Endothelial cell (in vitro differentiated cells): ENCODE measurements at regions not wholly inside any gene's neighbourhood (a gene's known extent, or its start where the extent isn't known, plus 50 kb on each side); places are given as distances from the start of the nearest gene placed in this dataset.

Experiments used
- DNase-seq: peaks from one replicate; pipeline ENCODE4 v3.0.0; 2021; ENCODE audit warnings: low spot score
- H3K27ac Mint-ChIP-seq: one replicate; pipeline ENCODE4 v1.8.0; 2021; ENCODE audit warnings: mixed read lengths, inconsistent platforms; ENCODE audit not compliant: unreplicated experiment
- H3K27me3 Mint-ChIP-seq: one replicate; pipeline ENCODE4 v1.8.0; 2021; ENCODE audit warnings: mild to moderate bottlenecking, moderate library complexity, mixed read lengths, inconsistent platforms; ENCODE audit not compliant: unreplicated experiment
- H3K36me3 Mint-ChIP-seq: one replicate; pipeline ENCODE4 v1.8.0; 2021; ENCODE audit warnings: mild to moderate bottlenecking, low read depth, mixed read lengths, inconsistent platforms; ENCODE audit not compliant: unreplicated experiment
- H3K4me1 Mint-ChIP-seq: one replicate; pipeline ENCODE4 v1.8.0; 2021; ENCODE audit warnings: mild to moderate bottlenecking, mixed read lengths, inconsistent platforms; ENCODE audit not compliant: unreplicated experiment
- H3K4me3 Mint-ChIP-seq: one replicate; pipeline ENCODE4 v1.8.0; 2021; ENCODE audit warnings: mild to moderate bottlenecking, mixed read lengths, inconsistent platforms; ENCODE audit not compliant: unreplicated experiment
- H3K9me3 Mint-ChIP-seq: one replicate; pipeline ENCODE4 v1.8.0; 2021; ENCODE audit warnings: mixed read lengths, inconsistent platforms; ENCODE audit not compliant: unreplicated experiment
- TF ChIP-seq, protein P1 (sequence below): fragments of 200-600 bp; sonication (generic); IDR thresholded peaks from one replicate; pipeline ENCODE4 v1.5.0; 2021; ENCODE audit warnings: antibody characterized with exemption; ENCODE audit not compliant: unreplicated experiment

DNA sequence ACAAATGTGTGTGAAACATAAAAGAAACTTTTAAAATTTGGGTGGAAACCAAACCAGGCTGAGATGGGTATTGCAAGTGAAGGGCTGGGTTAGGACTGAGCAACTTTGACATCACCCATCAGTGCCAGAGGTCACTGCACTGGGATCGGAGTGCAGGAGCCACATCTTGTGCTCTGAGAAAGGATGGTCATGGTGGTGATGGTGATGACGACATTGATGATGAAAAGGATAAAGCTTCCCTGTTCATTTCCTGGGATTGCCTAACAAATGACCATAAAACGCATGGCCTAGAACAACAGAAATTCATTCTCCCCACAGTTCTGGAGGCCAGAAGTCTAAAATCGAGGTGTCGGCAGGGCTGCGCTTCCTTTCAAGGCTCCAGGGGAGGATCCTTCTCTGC is 324.0 kb downstream of the MAF start:
- H3K4me3 Mint-ChIP-seq, result no peak overlapping the region
- TF ChIP-seq, protein P1, sequence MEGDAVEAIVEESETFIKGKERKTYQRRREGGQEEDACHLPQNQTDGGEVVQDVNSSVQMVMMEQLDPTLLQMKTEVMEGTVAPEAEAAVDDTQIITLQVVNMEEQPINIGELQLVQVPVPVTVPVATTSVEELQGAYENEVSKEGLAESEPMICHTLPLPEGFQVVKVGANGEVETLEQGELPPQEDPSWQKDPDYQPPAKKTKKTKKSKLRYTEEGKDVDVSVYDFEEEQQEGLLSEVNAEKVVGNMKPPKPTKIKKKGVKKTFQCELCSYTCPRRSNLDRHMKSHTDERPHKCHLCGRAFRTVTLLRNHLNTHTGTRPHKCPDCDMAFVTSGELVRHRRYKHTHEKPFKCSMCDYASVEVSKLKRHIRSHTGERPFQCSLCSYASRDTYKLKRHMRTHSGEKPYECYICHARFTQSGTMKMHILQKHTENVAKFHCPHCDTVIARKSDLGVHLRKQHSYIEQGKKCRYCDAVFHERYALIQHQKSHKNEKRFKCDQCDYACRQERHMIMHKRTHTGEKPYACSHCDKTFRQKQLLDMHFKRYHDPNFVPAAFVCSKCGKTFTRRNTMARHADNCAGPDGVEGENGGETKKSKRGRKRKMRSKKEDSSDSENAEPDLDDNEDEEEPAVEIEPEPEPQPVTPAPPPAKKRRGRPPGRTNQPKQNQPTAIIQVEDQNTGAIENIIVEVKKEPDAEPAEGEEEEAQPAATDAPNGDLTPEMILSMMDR, result no peak
- no peaks in the 10 kb centered on the region for H3K9me3 Mint-ChIP-seq
- no peak overlapping the region for H3K27ac Mint-ChIP-seq
- no peak for DNase-seq
- H3K27me3 Mint-ChIP-seq, result no peaks in the 10 kb centered on the region
- no peaks in the 10 kb centered on the region for H3K36me3 Mint-ChIP-seq
- H3K4me1 Mint-ChIP-seq, result peaks cover 8% of the 10 kb centered on the region

GRCh38 chr16:79274264-79274663 is 326.3 kb downstream of the MAF start:
- Mint-ChIP-seq H3K27me3 (no peaks in the 10 kb centered on the region), H3K9me3 (no peaks in the 10 kb centered on the region), H3K4me1 (no peaks in the 10 kb centered on the region), H3K27ac (no peak overlapping the region), H3K4me3 (no peak overlapping the region), H3K36me3 (no peaks in the 10 kb centered on the region)
- no peak for DNase-seq
- TF ChIP-seq, protein P1, result no peak

DNA sequence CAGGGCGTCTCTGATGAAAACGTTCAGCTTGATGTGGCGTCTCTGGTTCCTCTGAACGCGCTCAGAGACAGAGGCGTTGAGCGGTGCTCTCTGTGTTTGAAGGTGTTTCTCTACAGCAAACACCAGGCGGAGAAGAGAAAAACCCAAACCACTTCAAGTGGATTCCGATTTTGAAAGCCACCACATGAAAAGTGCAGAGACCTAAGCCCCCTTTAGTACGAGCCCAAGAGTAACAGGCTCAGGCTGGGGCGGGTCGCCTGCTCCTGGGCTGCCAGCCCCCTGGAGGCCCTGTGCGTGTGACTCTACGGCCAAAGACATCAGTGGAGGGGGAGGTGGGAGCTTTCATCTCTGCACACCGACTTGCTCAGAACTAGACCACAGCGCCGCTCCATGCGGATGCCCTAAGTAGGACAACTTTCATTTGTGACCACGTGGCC is 328.4 kb downstream of the MAF start:
- DNase-seq, result no peak
- Mint-ChIP-seq H3K27ac (no peak overlapping the region), H3K4me1 (no peaks in the 10 kb centered on the region), H3K4me3 (no peak overlapping the region), H3K27me3 (no peaks in the 10 kb centered on the region), H3K36me3 (no peaks in the 10 kb centered on the region), H3K9me3 (no peaks in the 10 kb centered on the region)
- TF ChIP-seq, protein P1, result no peak

DNA sequence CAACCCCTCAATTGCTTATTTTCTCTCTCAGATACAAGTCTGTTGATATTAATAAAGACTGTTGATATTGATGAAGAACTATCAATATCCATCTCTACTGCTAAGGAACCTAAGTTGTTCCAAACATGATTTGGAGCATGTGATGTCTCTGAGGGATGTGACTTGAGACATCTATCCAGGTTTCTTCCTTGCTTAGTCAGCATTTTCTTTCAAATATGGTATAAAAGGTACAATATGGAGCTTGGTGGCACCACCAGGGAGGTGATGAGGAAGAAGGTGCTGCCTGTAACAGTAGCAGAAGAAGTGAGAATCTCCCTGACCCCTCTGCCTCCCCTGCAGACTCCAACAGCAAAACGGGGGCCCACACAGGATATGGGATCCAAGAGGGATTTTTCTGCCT is 329.0 kb downstream of the MAF start:
- no peak for DNase-seq
- Mint-ChIP-seq H3K27ac (no peak overlapping the region), H3K36me3 (no peaks in the 10 kb centered on the region), H3K9me3 (no peaks in the 10 kb centered on the region), H3K4me3 (no peak overlapping the region), H3K4me1 (no peaks in the 10 kb centered on the region), H3K27me3 (no peaks in the 10 kb centered on the region)
- TF ChIP-seq, protein P1, result no peak

DNA sequence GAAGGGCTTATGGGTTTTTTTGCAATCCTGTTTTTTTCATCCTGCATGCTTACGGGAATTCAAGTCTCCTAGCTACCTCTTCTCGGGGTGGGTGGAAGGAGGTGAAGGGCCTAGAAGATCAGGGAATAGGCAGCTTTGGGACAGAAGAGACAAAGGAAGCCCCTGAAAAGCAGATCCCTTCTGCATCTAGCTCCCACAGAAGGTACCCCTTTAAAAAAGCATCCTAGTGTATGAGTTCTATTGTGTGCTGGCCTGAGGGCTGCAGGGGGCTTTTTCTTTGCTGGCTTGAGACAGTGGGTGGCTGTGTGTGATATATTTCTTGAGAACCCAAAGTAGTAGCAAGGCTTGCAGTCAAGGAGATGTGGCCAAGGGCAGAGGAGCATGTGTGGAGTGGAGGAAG is 330.5 kb downstream of the MAF start:
- TF ChIP-seq, protein P1, result no peak
- H3K27ac Mint-ChIP-seq, result no peak overlapping the region
- no peaks in the 10 kb centered on the region for H3K27me3 Mint-ChIP-seq
- no peak overlapping the region for H3K4me3 Mint-ChIP-seq
- H3K4me1 Mint-ChIP-seq, result no peaks in the 10 kb centered on the region
- no peaks in the 10 kb centered on the region for H3K9me3 Mint-ChIP-seq
- no peak for DNase-seq
- no peaks in the 10 kb centered on the region for H3K36me3 Mint-ChIP-seq
